ENCODE measurements at regions not wholly inside any gene's neighbourhood (a gene's known extent, or its start where the extent isn't known, plus 50 kb on each side); places are given as distances from the start of the nearest gene placed in this dataset.

DNA sequence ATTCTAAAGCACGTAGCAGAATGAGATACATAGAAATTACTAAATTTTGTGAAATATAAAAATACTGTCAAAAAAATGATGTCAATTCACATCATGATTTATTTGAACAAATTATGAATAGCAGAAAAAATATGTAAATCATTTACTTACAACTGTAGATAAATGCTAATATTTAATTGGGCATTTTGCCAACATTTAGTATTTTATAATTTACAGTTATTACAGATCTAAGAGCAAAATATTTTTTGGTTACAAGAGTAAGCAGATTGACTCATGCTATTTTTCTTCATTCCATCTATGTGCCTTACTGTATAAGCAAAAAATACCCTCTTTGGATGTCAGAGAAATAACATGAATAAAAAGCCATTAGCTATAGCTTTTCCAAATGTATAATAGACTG lies 282.3 kb upstream of the RGS18 start:
- Mint-ChIP-seq H3K4me1 (no peaks in the 10 kb centered on the region), H3K9me3 (peaks cover 0 to 17% (median 2%) of the 10 kb centered on the region in 11 donors), H3K4me3 (no peak overlapping the region), H3K27me3 (no peaks in the 10 kb centered on the region), H3K27ac (no peak overlapping the region), H3K36me3 (no peaks in the 10 kb centered on the region)
- Histone ChIP-seq H3K4me1 (ENCODE audit: control insufficient read depth in 2 of 2, insufficient read depth in 2 of 2, low read length in 2 of 2) (no peaks in the 10 kb centered on the region), H3K4me3 (ENCODE audit: low read length) (no peak overlapping the region), H3K36me3 (ENCODE audit: control insufficient read depth in 2 of 3, insufficient read depth in 3 of 3, low read length in 3 of 3) (no peaks in the 10 kb centered on the region), H3K27me3 (ENCODE audit: control insufficient read depth in 2 of 2, insufficient read depth in 2 of 2, low read length in 2 of 2) (no peaks in the 10 kb centered on the region), H3K27ac (ENCODE audit: low read depth, low read length) (no peak overlapping the region), H3K9me3 (ENCODE audit: control insufficient read depth in 2 of 3, low read length in 3 of 3) (no peaks in the 10 kb centered on the region)
- DNase-seq (no peak), ATAC-seq (no peak)
- intact Hi-C loops (cut with micrococcal nuclease), result no loop called here
- ChIA-PET CTCF (no interaction called here), POLR2A (no interaction called here)

DNA sequence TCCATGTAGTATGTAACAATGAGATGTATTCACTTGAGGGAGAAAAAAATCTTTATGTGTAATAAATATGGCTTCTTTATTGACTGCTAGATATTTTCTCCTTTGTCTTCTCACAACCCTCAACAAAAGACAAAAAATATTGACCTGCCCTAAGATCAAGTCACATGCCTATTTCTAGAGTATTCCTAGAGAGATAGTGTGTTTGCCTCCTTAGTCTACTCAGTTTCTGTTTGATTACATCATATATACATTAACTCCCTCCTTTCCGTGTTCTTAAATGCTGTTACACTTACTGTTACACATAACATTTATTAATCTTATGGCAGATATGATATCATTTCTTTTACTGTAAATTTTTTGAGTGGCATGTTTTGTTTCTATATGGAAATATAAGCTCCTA lies 281.6 kb upstream of the RGS18 start:
- H3K4me3 Mint-ChIP-seq, result no peak overlapping the region
- H3K4me3 ChIP-seq (ENCODE audit: low read length), result no peak overlapping the region
- no peaks in the 10 kb centered on the region for H3K4me1 ChIP-seq (ENCODE audit: control insufficient read depth in 2 of 2, insufficient read depth in 2 of 2, low read length in 2 of 2)
- H3K27ac Mint-ChIP-seq, result no peak overlapping the region
- DNase-seq (no peak), ATAC-seq (no peak)
- ChIA-PET POLR2A (no interaction called here), CTCF (no interaction called here)
- no peak overlapping the region for H3K27ac ChIP-seq (ENCODE audit: low read depth, low read length)
- no peaks in the 10 kb centered on the region for H3K36me3 Mint-ChIP-seq
- no peaks in the 10 kb centered on the region for H3K4me1 Mint-ChIP-seq
- no peaks in the 10 kb centered on the region for H3K9me3 ChIP-seq (ENCODE audit: control insufficient read depth in 2 of 3, low read length in 3 of 3)
- H3K27me3 Mint-ChIP-seq, result no peaks in the 10 kb centered on the region
- H3K36me3 ChIP-seq (ENCODE audit: control insufficient read depth in 2 of 3, insufficient read depth in 3 of 3, low read length in 3 of 3), result no peaks in the 10 kb centered on the region
- H3K27me3 ChIP-seq (ENCODE audit: control insufficient read depth in 2 of 2, insufficient read depth in 2 of 2, low read length in 2 of 2), result no peaks in the 10 kb centered on the region
- intact Hi-C loops (cut with micrococcal nuclease), result no loop called here
- peaks cover 0 to 17% (median 2%) of the 10 kb centered on the region in 11 donors for H3K9me3 Mint-ChIP-seq

DNA sequence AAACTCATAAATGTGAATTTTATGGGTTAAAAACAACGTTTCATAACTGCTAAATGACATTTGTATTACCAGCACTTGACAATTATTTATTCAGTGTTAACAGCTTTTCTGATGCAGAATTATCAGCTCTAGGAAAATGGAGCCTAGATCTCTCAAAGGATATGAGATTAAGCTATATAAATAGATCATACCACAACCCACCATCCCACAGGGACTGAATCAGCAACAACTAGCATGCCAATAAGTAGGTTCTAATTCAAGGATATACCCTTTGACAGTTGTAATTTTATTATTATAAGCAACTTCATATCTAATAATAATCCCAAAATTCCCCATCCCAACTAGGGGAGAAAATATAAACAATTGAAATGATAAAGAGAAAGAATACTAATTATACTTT lies 275.4 kb upstream of the RGS18 start:
- Histone ChIP-seq H3K27me3 (ENCODE audit: control insufficient read depth in 2 of 2, insufficient read depth in 2 of 2, low read length in 2 of 2) (no peaks in the 10 kb centered on the region), H3K9me3 (ENCODE audit: control insufficient read depth in 2 of 3, low read length in 3 of 3) (no peaks in the 10 kb centered on the region), H3K4me1 (ENCODE audit: control insufficient read depth in 2 of 2, insufficient read depth in 2 of 2, low read length in 2 of 2) (no peaks in the 10 kb centered on the region), H3K4me3 (ENCODE audit: low read length) (no peak overlapping the region), H3K36me3 (ENCODE audit: control insufficient read depth in 2 of 3, insufficient read depth in 3 of 3, low read length in 3 of 3) (no peaks in the 10 kb centered on the region), H3K27ac (ENCODE audit: low read depth, low read length) (no peak overlapping the region)
- Mint-ChIP-seq H3K4me1 (no peaks in the 10 kb centered on the region), H3K27me3 (no peaks in the 10 kb centered on the region), H3K9me3 (peaks cover 0 to 7% (median 0%) of the 10 kb centered on the region in 11 donors), H3K27ac (no peak overlapping the region), H3K4me3 (no peak overlapping the region), H3K36me3 (no peaks in the 10 kb centered on the region)
- ATAC-seq, result no peak
- ChIA-PET POLR2A (no interaction called here), CTCF (no interaction called here)
- DNase-seq, result no peak
- intact Hi-C loops (cut with micrococcal nuclease), result no loop called here

DNA sequence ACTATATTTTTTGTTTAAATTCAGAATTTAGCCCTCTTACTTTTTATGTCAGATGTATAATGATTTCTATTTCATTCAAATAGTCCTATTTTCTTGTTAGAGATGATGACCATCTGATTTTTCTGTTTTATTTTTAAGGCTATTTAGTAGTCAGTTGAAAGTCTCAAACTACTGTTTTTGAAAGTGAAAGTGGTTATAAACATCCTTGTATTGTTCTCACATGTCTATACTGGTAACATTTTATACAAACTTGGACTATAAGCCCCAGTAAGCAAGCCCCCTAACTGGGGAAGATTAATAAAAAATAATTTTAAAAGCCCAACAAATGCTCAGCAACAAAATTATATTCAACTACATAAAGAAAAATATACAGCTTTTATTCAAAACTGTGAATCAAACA lies 271.3 kb upstream of the RGS18 start:
- ChIA-PET CTCF (no interaction called here), POLR2A (no interaction called here)
- DNase-seq (no peak), ATAC-seq (no peak)
- Mint-ChIP-seq H3K27ac (no peak overlapping the region), H3K9me3 (peaks cover 0 to 7% (median 0%) of the 10 kb centered on the region in 11 donors), H3K4me3 (no peak overlapping the region), H3K36me3 (no peaks in the 10 kb centered on the region), H3K4me1 (no peaks in the 10 kb centered on the region), H3K27me3 (no peaks in the 10 kb centered on the region)
- Histone ChIP-seq H3K27ac (ENCODE audit: low read depth, low read length) (no peak overlapping the region), H3K36me3 (ENCODE audit: control insufficient read depth in 2 of 3, insufficient read depth in 3 of 3, low read length in 3 of 3) (no peaks in the 10 kb centered on the region), H3K9me3 (ENCODE audit: control insufficient read depth in 2 of 3, low read length in 3 of 3) (no peaks in the 10 kb centered on the region), H3K4me1 (ENCODE audit: control insufficient read depth in 2 of 2, insufficient read depth in 2 of 2, low read length in 2 of 2) (no peaks in the 10 kb centered on the region), H3K4me3 (ENCODE audit: low read length) (no peak overlapping the region), H3K27me3 (ENCODE audit: control insufficient read depth in 2 of 2, insufficient read depth in 2 of 2, low read length in 2 of 2) (no peaks in the 10 kb centered on the region)
- intact Hi-C loops (cut with micrococcal nuclease), result no loop called here

DNA sequence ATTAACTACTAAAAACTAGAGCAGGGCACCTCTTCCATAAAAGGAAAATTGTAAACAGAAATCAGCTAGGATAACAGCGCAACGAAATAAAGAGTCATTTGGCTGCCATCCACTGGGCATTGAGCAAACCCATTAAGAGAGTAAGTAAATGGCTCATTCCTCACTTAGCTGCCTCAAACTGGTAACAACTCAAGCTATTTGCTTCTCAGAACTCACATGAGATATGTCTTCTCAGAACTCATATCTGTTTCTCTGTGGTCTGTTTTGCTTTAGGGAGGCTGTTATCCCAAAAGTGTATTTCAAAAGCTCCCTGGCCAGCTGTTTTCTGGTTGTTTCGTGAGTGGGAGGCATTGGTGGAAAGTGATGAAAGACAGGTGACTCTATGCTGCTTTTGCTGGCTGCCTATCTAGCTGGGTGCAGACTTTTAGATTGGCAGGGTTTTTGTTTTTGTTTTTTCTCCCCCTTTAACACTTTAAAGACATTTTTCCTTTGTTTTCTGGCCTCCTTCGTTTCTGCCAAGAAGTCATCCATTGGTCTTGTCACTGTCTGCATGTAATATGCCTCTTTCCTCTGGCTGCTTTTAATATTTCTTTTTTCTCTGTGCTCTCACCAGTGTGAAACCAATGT lies 269.2 kb upstream of the RGS18 start:
- no peaks in the 10 kb centered on the region for H3K36me3 Mint-ChIP-seq
- ChIA-PET POLR2A (no interaction called here), CTCF (no interaction called here)
- H3K4me3 ChIP-seq (ENCODE audit: low read length), result no peak overlapping the region
- H3K4me3 Mint-ChIP-seq, result no peak overlapping the region
- ATAC-seq, result no peak
- H3K27ac ChIP-seq (ENCODE audit: low read depth, low read length), result no peak overlapping the region
- DNase-seq, result no peak
- intact Hi-C loops (cut with micrococcal nuclease), result no loop called here
- H3K9me3 ChIP-seq (ENCODE audit: control insufficient read depth in 2 of 3, low read length in 3 of 3), result no peaks in the 10 kb centered on the region
- H3K9me3 Mint-ChIP-seq, result peaks cover 0 to 11% (median 0%) of the 10 kb centered on the region in 11 donors
- no peaks in the 10 kb centered on the region for H3K4me1 ChIP-seq (ENCODE audit: control insufficient read depth in 2 of 2, insufficient read depth in 2 of 2, low read length in 2 of 2)
- no peaks in the 10 kb centered on the region for H3K4me1 Mint-ChIP-seq
- no peak overlapping the region for H3K27ac Mint-ChIP-seq
- H3K27me3 ChIP-seq (ENCODE audit: control insufficient read depth in 2 of 2, insufficient read depth in 2 of 2, low read length in 2 of 2), result no peaks in the 10 kb centered on the region
- H3K36me3 ChIP-seq (ENCODE audit: control insufficient read depth in 2 of 3, insufficient read depth in 3 of 3, low read length in 3 of 3), result no peaks in the 10 kb centered on the region
- H3K27me3 Mint-ChIP-seq, result no peaks in the 10 kb centered on the region

DNA sequence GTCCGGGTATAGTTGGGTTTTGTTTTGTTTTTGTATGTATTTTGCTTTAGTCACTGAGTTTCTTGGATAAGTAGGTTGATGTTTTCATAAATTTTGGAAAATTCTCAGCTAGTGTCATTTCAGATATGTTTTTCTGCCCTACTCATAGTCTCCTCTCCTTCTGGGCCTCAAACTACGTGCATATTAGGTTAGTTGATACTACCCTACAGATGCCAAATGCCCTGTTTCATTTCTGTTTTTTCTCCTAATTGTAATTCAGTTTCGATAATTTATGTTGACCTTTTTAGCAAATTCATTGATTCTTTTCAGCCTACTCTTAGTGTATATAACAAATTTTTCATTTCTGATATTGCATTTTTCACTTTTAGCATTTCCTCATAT lies 268.6 kb upstream of the RGS18 start:
- ChIA-PET POLR2A (no interaction called here), CTCF (no interaction called here)
- no peaks in the 10 kb centered on the region for H3K27me3 Mint-ChIP-seq

DNA sequence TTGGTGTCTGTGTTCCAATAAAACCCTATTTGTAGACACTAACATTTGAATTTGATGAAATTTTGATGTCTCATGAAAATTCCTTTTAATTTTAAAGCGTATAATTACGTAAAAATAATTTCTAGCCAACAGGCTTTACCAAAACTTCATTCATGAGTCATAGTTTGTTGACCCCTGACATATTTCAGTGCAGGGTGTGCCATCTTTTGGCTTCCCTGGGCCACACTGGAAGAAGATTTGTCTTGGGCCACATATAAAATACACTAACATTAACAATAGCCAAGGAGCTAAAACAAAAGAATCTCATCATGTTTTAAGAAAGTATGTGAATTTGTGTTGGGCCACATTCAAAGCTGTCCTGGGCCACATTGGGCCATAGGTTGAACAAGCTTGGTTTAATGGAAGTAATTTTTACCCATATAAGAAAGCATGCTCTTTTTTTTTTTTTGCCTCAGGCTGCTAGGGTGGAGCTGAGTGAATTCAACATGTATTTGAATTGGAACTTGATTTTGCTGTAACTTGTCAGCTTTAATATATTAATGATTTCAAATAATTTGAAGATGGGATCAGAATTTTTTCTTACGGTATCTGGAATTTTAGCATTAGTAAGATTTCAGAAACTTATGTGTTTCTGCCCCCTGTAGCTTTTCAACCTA lies 267.7 kb upstream of the RGS18 start:
- H3K9me3 Mint-ChIP-seq, result peaks cover 0 to 11% (median 0%) of the 10 kb centered on the region in 11 donors
- no peaks in the 10 kb centered on the region for H3K9me3 ChIP-seq (ENCODE audit: control insufficient read depth in 2 of 3, low read length in 3 of 3)
- H3K4me1 Mint-ChIP-seq, result no peaks in the 10 kb centered on the region
- H3K36me3 ChIP-seq (ENCODE audit: control insufficient read depth in 2 of 3, insufficient read depth in 3 of 3, low read length in 3 of 3), result no peaks in the 10 kb centered on the region
- H3K4me3 ChIP-seq (ENCODE audit: low read length), result no peak overlapping the region
- ChIA-PET POLR2A (no interaction called here), CTCF (no interaction called here)
- no peak overlapping the region for H3K27ac ChIP-seq (ENCODE audit: low read depth, low read length)
- ATAC-seq (no peak), DNase-seq (no peak)
- no peaks in the 10 kb centered on the region for H3K27me3 Mint-ChIP-seq
- intact Hi-C loops (cut with micrococcal nuclease), result no loop called here
- no peak overlapping the region for H3K4me3 Mint-ChIP-seq
- no peak overlapping the region for H3K27ac Mint-ChIP-seq
- H3K27me3 ChIP-seq (ENCODE audit: control insufficient read depth in 2 of 2, insufficient read depth in 2 of 2, low read length in 2 of 2), result no peaks in the 10 kb centered on the region
- no peaks in the 10 kb centered on the region for H3K36me3 Mint-ChIP-seq
- no peaks in the 10 kb centered on the region for H3K4me1 ChIP-seq (ENCODE audit: control insufficient read depth in 2 of 2, insufficient read depth in 2 of 2, low read length in 2 of 2)

More for the DNA sequence above, 268.6 kb upstream of the RGS18 start:
- H3K36me3 Mint-ChIP-seq, result no peaks in the 10 kb centered on the region
- no peaks in the 10 kb centered on the region for H3K36me3 ChIP-seq (ENCODE audit: control insufficient read depth in 2 of 3, insufficient read depth in 3 of 3, low read length in 3 of 3)
- intact Hi-C loops (cut with micrococcal nuclease), result no loop called here
- H3K4me3 Mint-ChIP-seq, result no peak overlapping the region
- no peaks in the 10 kb centered on the region for H3K4me1 ChIP-seq (ENCODE audit: control insufficient read depth in 2 of 2, insufficient read depth in 2 of 2, low read length in 2 of 2)
- ATAC-seq, result no peak
- H3K4me3 ChIP-seq (ENCODE audit: low read length), result no peak overlapping the region
- H3K9me3 ChIP-seq (ENCODE audit: control insufficient read depth in 2 of 3, low read length in 3 of 3), result no peaks in the 10 kb centered on the region
- H3K9me3 Mint-ChIP-seq, result peaks cover 0 to 11% (median 0%) of the 10 kb centered on the region in 11 donors
- H3K4me1 Mint-ChIP-seq, result no peaks in the 10 kb centered on the region
- H3K27me3 ChIP-seq (ENCODE audit: control insufficient read depth in 2 of 2, insufficient read depth in 2 of 2, low read length in 2 of 2), result no peaks in the 10 kb centered on the region
- no peak overlapping the region for H3K27ac ChIP-seq (ENCODE audit: low read depth, low read length)
- no peak for DNase-seq
- H3K27ac Mint-ChIP-seq, result no peak overlapping the region

All from naive thymus-derived CD4-positive, alpha-beta T cell (primary cell).